Osteoblast (primary cell): ENCODE measurements at regions not wholly inside any gene's neighbourhood (a gene's known extent, or its start where the extent isn't known, plus 50 kb on each side); places are given as distances from the start of the nearest gene placed in this dataset.
"Not testable (repeated sequence)": the region's sequence is repeated elsewhere in the genome, so short reads cannot be mapped to it uniquely, and the experiment has no call there.

Source experiments
- DNase-seq: peaks from one replicate; pipeline ENCODE4 v3.0.0; 2011; ENCODE audit warnings: low spot score, mixed read lengths; ENCODE audit not compliant: insufficient read length; ENCODE audit errors: missing footprints
- H2AFZ ChIP-seq: 2 replicates; pipeline ENCODE4 v1.6.0; 2011; ENCODE audit warnings: mild to moderate bottlenecking, low read length
- H3K27ac ChIP-seq: 2 replicates; pipeline ENCODE4 v1.5.1; 2011; ENCODE audit warnings: mild to moderate bottlenecking, low read depth, low read length, moderate library complexity
- H3K27me3 ChIP-seq: 2 replicates; pipeline ENCODE4 v1.6.0; 2012; ENCODE audit warnings: mild to moderate bottlenecking, control low read depth, inconsistent platforms, low read length, moderate library complexity; ENCODE audit not compliant: insufficient read depth
- H3K36me3 ChIP-seq: 2 replicates; pipeline ENCODE4 v1.5.1; 2011; ENCODE audit warnings: mild to moderate bottlenecking, low read length, control low read depth, moderate library complexity; ENCODE audit not compliant: insufficient read depth
- H3K4me1 ChIP-seq: 2 replicates; pipeline ENCODE4 v1.5.1; 2011; ENCODE audit warnings: mild to moderate bottlenecking, low read length, control low read depth, moderate library complexity; ENCODE audit not compliant: insufficient read depth
- H3K4me2 ChIP-seq: 2 replicates; pipeline ENCODE4 v1.6.0; 2011; ENCODE audit warnings: mild to moderate bottlenecking, low read length; ENCODE audit not compliant: insufficient read depth
- H3K4me3 ChIP-seq: fragments of 200-600 bp; sonication (generic); 3 replicates; pipeline ENCODE4 v1.5.1; 2012; ENCODE audit warnings: mild to moderate bottlenecking, low read length, inconsistent platforms; ENCODE audit not compliant: insufficient read depth
- H3K79me2 ChIP-seq: 2 replicates; pipeline ENCODE4 v1.6.0; 2012; ENCODE audit warnings: mild to moderate bottlenecking, low read length, control low read depth, inconsistent platforms; ENCODE audit not compliant: insufficient read depth
- H3K9me3 ChIP-seq: 2 replicates; pipeline ENCODE4 v1.5.1; 2011; ENCODE audit warnings: low read depth, low read length, control low read depth
- H4K20me1 ChIP-seq: 2 replicates; pipeline ENCODE4 v1.6.0; 2012; ENCODE audit warnings: mild to moderate bottlenecking, low read length, control low read depth; ENCODE audit not compliant: insufficient read depth
- CTCF ChIP-seq: IDR thresholded peaks from 2 replicates; pipeline ENCODE4 v1.5.1; 2011; ENCODE audit warnings: mild to moderate bottlenecking, low read depth, low read length, moderate library complexity; ENCODE audit errors: extremely low read depth

- Histone ChIP-seq H3K4me1 (no peaks in the 10 kb centered on the region), H3K79me2 (no peaks in the 10 kb centered on the region), H2AFZ (no peak overlapping the region), H3K9me3 (no peaks in the 10 kb centered on the region), H3K4me3 (no peak overlapping the region), H3K27me3 (no peaks in the 10 kb centered on the region), H3K4me2 (no peak overlapping the region), H3K27ac (no peak overlapping the region), H4K20me1 (no peaks in the 10 kb centered on the region), H3K36me3 (no peaks in the 10 kb centered on the region)
- DNase-seq: no peak
- no peak for TF ChIP-seq CTCF
Measured at GRCh38 chr21:18840239-18840638, 436.7 kb upstream of the TMPRSS15 start.

GRCh38 chr21:18857606-18858005 is 454.0 kb upstream of the TMPRSS15 start:
- not testable (repeated sequence) for DNase-seq, H3K9me3 ChIP-seq, H2AFZ ChIP-seq, H3K4me3 ChIP-seq, H3K79me2 ChIP-seq, H3K27ac ChIP-seq, H3K27me3 ChIP-seq, H3K4me2 ChIP-seq, H3K4me1 ChIP-seq, H4K20me1 ChIP-seq, H3K36me3 ChIP-seq

- no peak for TF ChIP-seq CTCF
Measured at GRCh38 chr21:18869104-18869503, 465.5 kb upstream of the TMPRSS15 start.

GRCh38 chr21:18877917-18878316 is 474.3 kb upstream of the TMPRSS15 start:
- TF ChIP-seq CTCF: no peak
- no peaks in the 10 kb centered on the region for H3K36me3 ChIP-seq
- H2AFZ ChIP-seq: no peak overlapping the region
- H4K20me1 ChIP-seq: no peaks in the 10 kb centered on the region
- no peak overlapping the region for H3K4me2 ChIP-seq
- no peaks in the 10 kb centered on the region for H3K4me1 ChIP-seq
- no peak overlapping the region for H3K27ac ChIP-seq
- no peak for DNase-seq
- H3K79me2 ChIP-seq: no peaks in the 10 kb centered on the region
- H3K9me3 ChIP-seq: peaks cover 4% of the 10 kb centered on the region
- no peak overlapping the region for H3K4me3 ChIP-seq
- no peaks in the 10 kb centered on the region for H3K27me3 ChIP-seq

More at GRCh38 chr21:18869104-18869503, 465.5 kb upstream of the TMPRSS15 start:
- Histone ChIP-seq H3K27ac (no peak overlapping the region), H3K36me3 (no peaks in the 10 kb centered on the region), H2AFZ (no peak overlapping the region), H3K27me3 (no peaks in the 10 kb centered on the region), H3K4me2 (no peak overlapping the region), H4K20me1 (no peaks in the 10 kb centered on the region), H3K4me3 (no peak overlapping the region), H3K79me2 (no peaks in the 10 kb centered on the region), H3K4me1 (no peaks in the 10 kb centered on the region), H3K9me3 (peaks cover 2% of the 10 kb centered on the region)
- no peak for DNase-seq
